ENCODE measurements at regions not wholly inside any gene's neighbourhood (a gene's known extent, or its start where the extent isn't known, plus 50 kb on each side); places are given as distances from the start of the nearest gene placed in this dataset.

DNA sequence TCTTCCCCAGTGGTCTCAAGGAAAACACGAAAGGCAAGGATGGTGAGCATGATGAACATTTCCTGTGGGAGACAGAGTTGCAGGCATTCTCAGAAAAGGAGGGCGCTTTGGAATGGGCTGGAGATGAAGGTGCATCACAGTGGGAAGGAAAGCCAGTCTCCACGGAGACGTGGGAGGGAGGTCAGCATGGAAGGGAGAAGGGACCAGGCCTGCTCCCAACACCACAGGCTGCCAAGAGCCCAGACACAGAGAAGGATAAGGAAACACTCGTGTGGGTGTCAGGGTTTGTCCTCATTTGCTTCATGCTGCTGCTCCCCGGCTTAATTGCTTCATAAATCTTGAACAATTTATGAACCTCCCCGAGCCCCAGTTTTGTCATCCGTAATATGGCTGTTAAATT lies 231.5 kb upstream of the ZNF32 start:
- no peak overlapping the region for H3K4me3 Mint-ChIP-seq
- Histone ChIP-seq H3K9me3 (no peaks in the 10 kb centered on the region), H3K4me3 (ENCODE audit: control insufficient read depth in 1 of 2, extremely low read depth in 1 of 2, low read length in 1 of 2) (no peak overlapping the region), H3K36me3 (ENCODE audit: control insufficient read depth in 2 of 2, extremely low read depth in 1 of 2, insufficient read depth in 1 of 2, low read length in 1 of 2) (no peaks in the 10 kb centered on the region), H3K4me1 (ENCODE audit: control insufficient read depth in 1 of 2, extremely low read depth in 1 of 2, insufficient read depth in 2 of 2, low read length in 2 of 2) (no peaks in the 10 kb centered on the region), H3K27ac (ENCODE audit: low read length) (no peak overlapping the region), H3K27me3 (replicated peaks in 1 of 2; ENCODE audit: control insufficient read depth in 2 of 2, extremely low read depth in 1 of 2, insufficient read depth in 2 of 2, low read length in 1 of 2) (peaks cover 0 to 15% of the 10 kb centered on the region in 2 experiments)
- no peaks in the 10 kb centered on the region for H3K9me3 Mint-ChIP-seq
- H3K27ac Mint-ChIP-seq: no peak overlapping the region
- ChIA-PET CTCF (no interaction called here), POLR2A (no interaction called here)
- 70% methylated on average over 2 of the region's 8 CpGs for WGBS (ENCODE audit: insufficient coverage)
- H3K27me3 Mint-ChIP-seq: no peaks in the 10 kb centered on the region
- DNase-seq (no peak), ATAC-seq (replicated peaks in 1 of 4) (no peak)
- no peaks in the 10 kb centered on the region for H3K36me3 Mint-ChIP-seq
- no peaks in the 10 kb centered on the region for H3K4me1 Mint-ChIP-seq

GRCh38 chr10:43879742-43880141 lies 231.1 kb upstream of the ZNF32 start:
- H3K27me3 Mint-ChIP-seq: no peaks in the 10 kb centered on the region
- H3K27me3 ChIP-seq (replicated peaks in 1 of 2; ENCODE audit: control insufficient read depth in 2 of 2, extremely low read depth in 1 of 2, insufficient read depth in 2 of 2, low read length in 1 of 2): peaks cover 0 to 13% of the 10 kb centered on the region in 2 experiments
- no peak overlapping the region for H3K4me3 ChIP-seq (ENCODE audit: control insufficient read depth in 1 of 2, extremely low read depth in 1 of 2, low read length in 1 of 2)
- DNase-seq (no peak), ATAC-seq (replicated peaks in 1 of 4) (no peak)
- H3K36me3 ChIP-seq (ENCODE audit: control insufficient read depth in 2 of 2, extremely low read depth in 1 of 2, insufficient read depth in 1 of 2, low read length in 1 of 2): no peaks in the 10 kb centered on the region
- no peak overlapping the region for H3K4me3 Mint-ChIP-seq
- H3K36me3 Mint-ChIP-seq: no peaks in the 10 kb centered on the region
- H3K9me3 ChIP-seq: no peaks in the 10 kb centered on the region
- ChIA-PET CTCF (no interaction called here), POLR2A (no interaction called here)
- H3K27ac ChIP-seq (ENCODE audit: low read length): no peak overlapping the region
- H3K4me1 ChIP-seq (ENCODE audit: control insufficient read depth in 1 of 2, extremely low read depth in 1 of 2, insufficient read depth in 2 of 2, low read length in 2 of 2): no peaks in the 10 kb centered on the region
- no peaks in the 10 kb centered on the region for H3K9me3 Mint-ChIP-seq
- no peaks in the 10 kb centered on the region for H3K4me1 Mint-ChIP-seq
- H3K27ac Mint-ChIP-seq: no peak overlapping the region
- WGBS (ENCODE audit: insufficient coverage): 91% methylated on average over 8 of the region's 12 CpGs

DNA sequence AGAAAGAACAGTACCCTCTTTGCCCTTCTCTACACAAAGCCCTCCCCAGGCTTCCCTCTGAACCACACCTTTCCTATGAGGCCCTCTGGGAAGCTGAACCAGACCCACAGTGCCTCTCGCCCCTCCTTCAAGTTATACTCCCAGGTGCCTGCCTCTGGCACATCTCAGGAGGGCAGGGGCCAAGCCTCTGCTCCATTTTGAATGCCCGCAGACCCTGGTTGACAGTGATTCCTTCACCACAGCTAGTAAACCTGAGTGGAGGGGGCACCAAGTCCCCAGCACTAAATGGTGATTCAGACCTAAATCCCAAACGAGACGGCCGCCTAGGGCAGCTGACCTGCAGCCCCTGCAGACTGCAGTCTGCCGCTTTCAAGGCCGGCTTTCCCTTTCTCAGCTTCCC lies 230.5 kb upstream of the ZNF32 start:
- WGBS (ENCODE audit: insufficient coverage): 93% methylated on average over 6 of the region's 7 CpGs
- DNase-seq (no peak), ATAC-seq (replicated peaks in 1 of 4) (no peak)
- no peaks in the 10 kb centered on the region for H3K4me1 Mint-ChIP-seq
- no peaks in the 10 kb centered on the region for H3K27me3 Mint-ChIP-seq
- Histone ChIP-seq H3K9me3 (no peaks in the 10 kb centered on the region), H3K4me1 (ENCODE audit: control insufficient read depth in 1 of 2, extremely low read depth in 1 of 2, insufficient read depth in 2 of 2, low read length in 2 of 2) (no peaks in the 10 kb centered on the region), H3K27ac (ENCODE audit: low read length) (no peak overlapping the region), H3K27me3 (replicated peaks in 1 of 2; ENCODE audit: control insufficient read depth in 2 of 2, extremely low read depth in 1 of 2, insufficient read depth in 2 of 2, low read length in 1 of 2) (peaks cover 0 to 11% of the 10 kb centered on the region in 2 experiments), H3K4me3 (ENCODE audit: control insufficient read depth in 1 of 2, extremely low read depth in 1 of 2, low read length in 1 of 2) (no peak overlapping the region), H3K36me3 (ENCODE audit: control insufficient read depth in 2 of 2, extremely low read depth in 1 of 2, insufficient read depth in 1 of 2, low read length in 1 of 2) (no peaks in the 10 kb centered on the region)
- POLR2A ChIA-PET: no interaction called here
- H3K4me3 Mint-ChIP-seq: no peak overlapping the region
- no peaks in the 10 kb centered on the region for H3K9me3 Mint-ChIP-seq
- H3K36me3 Mint-ChIP-seq: no peaks in the 10 kb centered on the region
- no peak overlapping the region for H3K27ac Mint-ChIP-seq
- CTCF ChIA-PET: no interaction called here

DNA sequence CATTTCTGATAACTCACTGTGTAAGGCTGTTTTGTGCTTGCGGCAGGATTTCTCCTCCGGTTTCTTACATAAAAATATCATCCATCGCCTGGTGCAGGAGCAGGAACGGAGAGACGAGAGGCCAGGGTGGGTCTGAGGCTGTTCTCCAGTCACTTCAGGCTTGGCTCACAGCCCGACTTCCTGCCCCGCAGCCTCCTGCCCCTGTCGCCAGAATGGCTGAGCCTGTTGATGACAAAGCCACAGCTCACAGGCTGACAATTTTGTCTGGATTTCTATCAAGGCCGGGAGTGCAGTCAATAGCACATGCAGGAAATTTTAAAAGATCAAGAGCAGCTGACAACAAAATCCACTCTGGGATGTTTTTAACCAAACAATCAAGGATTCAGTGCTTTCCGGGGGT lies 229.7 kb upstream of the ZNF32 start:
- H3K4me1 Mint-ChIP-seq: no peaks in the 10 kb centered on the region
- H3K27me3 Mint-ChIP-seq: no peaks in the 10 kb centered on the region
- H3K36me3 Mint-ChIP-seq: no peaks in the 10 kb centered on the region
- H3K4me3 Mint-ChIP-seq: no peak overlapping the region
- Histone ChIP-seq H3K36me3 (ENCODE audit: control insufficient read depth in 2 of 2, extremely low read depth in 1 of 2, insufficient read depth in 1 of 2, low read length in 1 of 2) (no peaks in the 10 kb centered on the region), H3K27me3 (replicated peaks in 1 of 2; ENCODE audit: control insufficient read depth in 2 of 2, extremely low read depth in 1 of 2, insufficient read depth in 2 of 2, low read length in 1 of 2) (peaks cover 0 to 11% of the 10 kb centered on the region in 2 experiments), H3K9me3 (no peaks in the 10 kb centered on the region), H3K4me3 (ENCODE audit: control insufficient read depth in 1 of 2, extremely low read depth in 1 of 2, low read length in 1 of 2) (no peak overlapping the region), H3K27ac (ENCODE audit: low read length) (no peak overlapping the region), H3K4me1 (ENCODE audit: control insufficient read depth in 1 of 2, extremely low read depth in 1 of 2, insufficient read depth in 2 of 2, low read length in 2 of 2) (no peaks in the 10 kb centered on the region)
- ChIA-PET CTCF (no interaction called here), POLR2A (no interaction called here)
- H3K27ac Mint-ChIP-seq: no peak overlapping the region
- no peaks in the 10 kb centered on the region for H3K9me3 Mint-ChIP-seq
- WGBS (ENCODE audit: insufficient coverage): 42% methylated on average over 8 of the region's 10 CpGs
- no peak for ATAC-seq (replicated peaks in 1 of 4)
- no peak for DNase-seq

GRCh38 chr10:43876976-43877375 lies 228.3 kb upstream of the ZNF32 start:
- Histone ChIP-seq H3K36me3 (ENCODE audit: control insufficient read depth in 2 of 2, extremely low read depth in 1 of 2, insufficient read depth in 1 of 2, low read length in 1 of 2) (no peaks in the 10 kb centered on the region), H3K4me1 (ENCODE audit: control insufficient read depth in 1 of 2, extremely low read depth in 1 of 2, insufficient read depth in 2 of 2, low read length in 2 of 2) (no peaks in the 10 kb centered on the region), H3K9me3 (no peaks in the 10 kb centered on the region), H3K4me3 (ENCODE audit: control insufficient read depth in 1 of 2, extremely low read depth in 1 of 2, low read length in 1 of 2) (no peak overlapping the region), H3K27me3 (replicated peaks in 1 of 2; ENCODE audit: control insufficient read depth in 2 of 2, extremely low read depth in 1 of 2, insufficient read depth in 2 of 2, low read length in 1 of 2) (peaks cover 0 to 11% of the 10 kb centered on the region in 2 experiments), H3K27ac (ENCODE audit: low read length) (no peak overlapping the region)
- POLR2A ChIA-PET: no interaction called here
- H3K27me3 Mint-ChIP-seq: no peaks in the 10 kb centered on the region
- DNase-seq (no peak), ATAC-seq (replicated peaks in 1 of 4) (no peak)
- no peak overlapping the region for H3K4me3 Mint-ChIP-seq
- WGBS (ENCODE audit: insufficient coverage): 78% methylated on average over 2 of the region's 7 CpGs
- no peaks in the 10 kb centered on the region for H3K4me1 Mint-ChIP-seq
- CTCF ChIA-PET: no interaction called here
- H3K36me3 Mint-ChIP-seq: no peaks in the 10 kb centered on the region
- H3K9me3 Mint-ChIP-seq: no peaks in the 10 kb centered on the region
- H3K27ac Mint-ChIP-seq: no peak overlapping the region

- H3K4me3 ChIP-seq (ENCODE audit: control insufficient read depth in 1 of 2, extremely low read depth in 1 of 2, low read length in 1 of 2): no peak overlapping the region
- H3K4me1 Mint-ChIP-seq: no peaks in the 10 kb centered on the region
- no peaks in the 10 kb centered on the region for H3K27me3 Mint-ChIP-seq
- peaks cover 0 to 11% of the 10 kb centered on the region in 2 experiments for H3K27me3 ChIP-seq (replicated peaks in 1 of 2; ENCODE audit: control insufficient read depth in 2 of 2, extremely low read depth in 1 of 2, insufficient read depth in 2 of 2, low read length in 1 of 2)
- no peaks in the 10 kb centered on the region for H3K9me3 ChIP-seq
- no peak overlapping the region for H3K27ac Mint-ChIP-seq
- no peaks in the 10 kb centered on the region for H3K9me3 Mint-ChIP-seq
- no peak overlapping the region for H3K27ac ChIP-seq (ENCODE audit: low read length)
- DNase-seq (no peak), ATAC-seq (replicated peaks in 1 of 4) (no peak)
- CTCF ChIA-PET: no interaction called here
- no peaks in the 10 kb centered on the region for H3K36me3 Mint-ChIP-seq
- no peaks in the 10 kb centered on the region for H3K36me3 ChIP-seq (ENCODE audit: control insufficient read depth in 2 of 2, extremely low read depth in 1 of 2, insufficient read depth in 1 of 2, low read length in 1 of 2)
- WGBS (ENCODE audit: insufficient coverage): no CpG with 5 or more reads among the region's 10 CpGs
- H3K4me1 ChIP-seq (ENCODE audit: control insufficient read depth in 1 of 2, extremely low read depth in 1 of 2, insufficient read depth in 2 of 2, low read length in 2 of 2): no peaks in the 10 kb centered on the region
- POLR2A ChIA-PET: no interaction called here
- H3K4me3 Mint-ChIP-seq: no peak overlapping the region
Observed at GRCh38 chr10:43874984-43875383, 226.3 kb upstream of the ZNF32 start.

DNA sequence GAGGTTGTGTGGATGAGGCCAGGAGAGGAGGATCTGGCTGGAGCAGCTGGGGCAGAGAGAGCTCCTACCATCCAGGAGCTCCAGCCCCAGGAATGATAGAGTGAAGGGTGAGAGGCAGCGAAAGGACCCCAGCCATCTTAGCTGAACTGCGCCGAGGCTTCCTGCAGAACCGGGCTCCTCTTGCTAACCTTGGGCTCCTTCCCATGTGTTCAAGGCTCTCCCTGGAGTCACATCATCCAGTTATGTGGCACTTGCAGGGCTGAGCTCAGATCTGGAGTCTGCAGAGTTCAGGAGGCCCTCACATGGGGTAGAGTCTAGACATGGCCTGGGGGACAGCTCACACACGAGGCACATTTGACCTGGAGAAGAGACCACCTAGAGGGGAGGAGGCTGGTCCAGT lies 225.0 kb upstream of the ZNF32 start:
- H3K27ac Mint-ChIP-seq: no peak overlapping the region
- ATAC-seq (replicated peaks in 1 of 4): no peak
- H3K4me3 Mint-ChIP-seq: no peak overlapping the region
- Histone ChIP-seq H3K27me3 (replicated peaks in 1 of 2; ENCODE audit: control insufficient read depth in 2 of 2, extremely low read depth in 1 of 2, insufficient read depth in 2 of 2, low read length in 1 of 2) (peaks cover 0 to 12% of the 10 kb centered on the region in 2 experiments), H3K36me3 (ENCODE audit: control insufficient read depth in 2 of 2, extremely low read depth in 1 of 2, insufficient read depth in 1 of 2, low read length in 1 of 2) (no peaks in the 10 kb centered on the region), H3K4me3 (ENCODE audit: control insufficient read depth in 1 of 2, extremely low read depth in 1 of 2, low read length in 1 of 2) (no peak overlapping the region), H3K9me3 (no peaks in the 10 kb centered on the region), H3K27ac (ENCODE audit: low read length) (no peak overlapping the region), H3K4me1 (ENCODE audit: control insufficient read depth in 1 of 2, extremely low read depth in 1 of 2, insufficient read depth in 2 of 2, low read length in 2 of 2) (no peaks in the 10 kb centered on the region)
- CTCF ChIA-PET: no interaction called here
- POLR2A ChIA-PET: no interaction called here
- no peaks in the 10 kb centered on the region for H3K36me3 Mint-ChIP-seq
- H3K9me3 Mint-ChIP-seq: no peaks in the 10 kb centered on the region
- no peak for DNase-seq
- H3K27me3 Mint-ChIP-seq: no peaks in the 10 kb centered on the region
- WGBS (ENCODE audit: insufficient coverage): 93% methylated on average over 4 of the region's 5 CpGs
- H3K4me1 Mint-ChIP-seq: no peaks in the 10 kb centered on the region
